ENCODE measurements at regions not wholly inside any gene's neighbourhood (a gene's known extent, or its start where the extent isn't known, plus 50 kb on each side); places are given as distances from the start of the nearest gene placed in this dataset.

DNA sequence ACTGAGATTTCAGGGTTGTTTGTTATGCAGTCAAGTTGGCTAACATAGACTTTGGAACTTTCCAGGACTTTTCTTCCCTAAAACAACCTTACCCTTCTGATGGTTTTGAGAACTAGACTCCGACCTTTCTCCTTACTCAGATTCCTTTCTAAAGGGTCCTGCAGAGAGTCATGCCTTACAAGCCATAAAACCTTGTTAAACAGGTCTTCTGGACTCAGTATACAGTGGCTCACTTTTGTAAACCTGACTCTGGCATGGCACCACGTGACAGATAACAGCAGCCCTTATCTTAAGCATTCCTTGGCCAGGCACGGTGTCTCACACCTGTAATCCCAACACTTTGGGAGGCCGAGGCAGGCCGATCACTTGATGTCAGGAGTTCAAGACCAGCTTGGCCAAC is 253.2 kb upstream of the RAB6C start:
- no peak for DNase-seq (ENCODE audit: low spot score in 2 of 2)
- 57 to 61% methylated on average over 5 of the region's 5 CpGs for WGBS, 2 donors
- TF ChIP-seq, protein P1, sequence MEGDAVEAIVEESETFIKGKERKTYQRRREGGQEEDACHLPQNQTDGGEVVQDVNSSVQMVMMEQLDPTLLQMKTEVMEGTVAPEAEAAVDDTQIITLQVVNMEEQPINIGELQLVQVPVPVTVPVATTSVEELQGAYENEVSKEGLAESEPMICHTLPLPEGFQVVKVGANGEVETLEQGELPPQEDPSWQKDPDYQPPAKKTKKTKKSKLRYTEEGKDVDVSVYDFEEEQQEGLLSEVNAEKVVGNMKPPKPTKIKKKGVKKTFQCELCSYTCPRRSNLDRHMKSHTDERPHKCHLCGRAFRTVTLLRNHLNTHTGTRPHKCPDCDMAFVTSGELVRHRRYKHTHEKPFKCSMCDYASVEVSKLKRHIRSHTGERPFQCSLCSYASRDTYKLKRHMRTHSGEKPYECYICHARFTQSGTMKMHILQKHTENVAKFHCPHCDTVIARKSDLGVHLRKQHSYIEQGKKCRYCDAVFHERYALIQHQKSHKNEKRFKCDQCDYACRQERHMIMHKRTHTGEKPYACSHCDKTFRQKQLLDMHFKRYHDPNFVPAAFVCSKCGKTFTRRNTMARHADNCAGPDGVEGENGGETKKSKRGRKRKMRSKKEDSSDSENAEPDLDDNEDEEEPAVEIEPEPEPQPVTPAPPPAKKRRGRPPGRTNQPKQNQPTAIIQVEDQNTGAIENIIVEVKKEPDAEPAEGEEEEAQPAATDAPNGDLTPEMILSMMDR (IDR thresholded peaks at IDR 0.05) = no peak
- no peak for TF ChIP-seq POLR2A (IDR thresholded peaks at IDR 0.05)
- intact Hi-C loops (cut with DNase I; ENCODE audit: low total_unique reads) = no loop called here
- no peak overlapping the region for H3K4me3 ChIP-seq (ENCODE audit: low read depth, poor library complexity, severe bottlenecking)

DNA sequence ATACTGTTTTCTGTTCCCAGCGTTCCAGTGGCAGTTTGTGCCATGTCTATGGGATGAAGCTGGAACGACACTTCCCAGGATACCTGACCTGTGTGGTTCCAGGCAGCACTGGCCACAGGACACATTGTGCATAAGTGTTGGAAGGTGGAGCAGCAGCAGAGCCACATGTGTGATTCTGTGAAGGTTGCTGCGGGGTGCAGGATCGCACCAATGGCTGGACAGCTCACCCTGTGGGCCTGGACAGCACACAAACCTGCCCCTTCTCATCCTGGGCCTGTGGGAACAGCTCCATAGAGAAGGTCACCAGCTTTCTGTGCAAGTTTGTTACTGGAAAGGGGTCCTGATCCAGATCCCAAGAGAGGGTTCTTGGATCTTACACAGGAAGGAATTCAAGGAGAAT is 252.2 kb upstream of the RAB6C start:
- no peak for DNase-seq (ENCODE audit: low spot score in 2 of 2)
- TF ChIP-seq, protein P1 (IDR thresholded peaks at IDR 0.05) = no peak
- no peak for TF ChIP-seq POLR2A (IDR thresholded peaks at IDR 0.05)
- intact Hi-C loops (cut with DNase I; ENCODE audit: low total_unique reads) = no loop called here
- 94% methylated on average over 4 of the region's 4 CpGs for WGBS, 2 donors
- no peak overlapping the region for H3K4me3 ChIP-seq (ENCODE audit: low read depth, poor library complexity, severe bottlenecking)

DNA sequence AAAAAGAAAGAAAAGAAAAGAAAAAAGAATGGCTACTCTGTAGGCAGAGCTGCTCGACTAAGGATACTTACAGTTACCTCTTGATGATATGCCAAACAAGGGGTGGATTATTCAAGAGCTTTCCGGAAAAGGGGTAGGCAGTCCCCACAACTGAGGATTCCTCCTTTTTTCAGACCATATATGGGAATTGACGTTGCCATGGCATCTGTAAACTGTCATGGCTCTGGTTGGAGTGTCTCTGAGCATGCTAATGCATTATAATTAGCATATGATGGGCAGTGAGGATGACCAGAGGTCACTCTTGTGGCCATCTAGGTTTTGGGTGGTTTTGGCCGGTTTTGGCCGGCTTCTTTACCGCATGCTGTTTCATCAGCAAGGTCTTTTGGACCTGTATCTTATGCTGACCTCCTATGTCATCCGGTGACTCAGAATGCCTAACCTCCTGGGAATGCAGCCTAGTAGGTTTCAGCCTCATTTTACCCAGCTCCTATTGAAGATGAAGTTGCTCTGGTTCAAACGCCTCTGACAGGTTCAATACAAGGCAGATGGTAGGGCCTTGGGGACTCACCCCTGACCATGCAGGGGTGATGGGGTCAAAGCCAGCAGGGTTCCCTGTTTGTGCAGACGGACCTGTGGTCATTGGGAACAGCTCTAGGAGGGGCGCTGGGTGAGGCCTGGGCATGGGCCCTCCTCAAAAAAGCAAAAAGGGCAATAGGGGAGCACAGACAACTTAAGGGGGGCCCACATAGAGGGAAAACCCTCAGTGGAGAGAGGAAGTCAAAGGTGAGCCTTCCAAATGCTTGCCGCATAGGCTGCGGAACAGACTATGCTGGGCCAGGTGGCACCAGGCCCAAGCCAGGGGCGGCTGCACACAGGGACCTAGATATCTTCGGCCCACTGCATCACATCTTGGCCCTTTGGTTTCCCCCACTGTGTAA is 251.2 kb upstream of the RAB6C start:
- intact Hi-C loops (cut with DNase I; ENCODE audit: low total_unique reads) = no loop called here
- TF ChIP-seq, protein P1 (IDR thresholded peaks at IDR 0.05) = no peak
- TF ChIP-seq POLR2A (IDR thresholded peaks at IDR 0.05) = no peak
- no peak overlapping the region for H3K4me3 ChIP-seq (ENCODE audit: low read depth, poor library complexity, severe bottlenecking)
- DNase-seq (ENCODE audit: low spot score in 2 of 2) = peak in 1 of 2 donors; percentile 66
- WGBS, 2 donors = 86 to 87% methylated on average over 14 of the region's 14 CpGs

DNA sequence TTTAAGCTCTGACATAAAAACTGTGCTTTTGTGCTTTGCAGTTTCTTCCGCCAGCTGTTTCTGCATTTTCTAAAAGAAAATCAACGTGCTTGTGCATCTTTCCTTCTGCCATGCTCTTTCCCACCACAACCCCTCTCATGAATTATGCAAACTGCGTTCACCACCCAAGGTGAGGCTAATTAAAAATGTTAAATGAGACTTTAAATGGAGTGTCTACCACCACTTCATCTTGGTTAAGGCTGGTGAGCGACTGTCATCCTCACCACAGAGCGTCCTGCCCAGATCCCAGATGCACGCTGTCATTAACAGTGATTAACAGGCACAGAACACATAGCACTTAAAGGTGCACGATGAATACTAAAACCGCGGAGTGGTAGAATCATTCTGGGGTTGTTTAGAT is 250.5 kb upstream of the RAB6C start:
- intact Hi-C loops (cut with DNase I; ENCODE audit: low total_unique reads) = no loop called here
- H3K4me3 ChIP-seq (ENCODE audit: low read depth, poor library complexity, severe bottlenecking) = no peak overlapping the region
- TF ChIP-seq POLR2A (IDR thresholded peaks at IDR 0.05) = no peak
- TF ChIP-seq, protein P1 (IDR thresholded peaks at IDR 0.05) = no peak
- DNase-seq (ENCODE audit: low spot score in 2 of 2) = no peak
- WGBS, 2 donors = 87 to 92% methylated on average over 9 of the region's 9 CpGs

DNA sequence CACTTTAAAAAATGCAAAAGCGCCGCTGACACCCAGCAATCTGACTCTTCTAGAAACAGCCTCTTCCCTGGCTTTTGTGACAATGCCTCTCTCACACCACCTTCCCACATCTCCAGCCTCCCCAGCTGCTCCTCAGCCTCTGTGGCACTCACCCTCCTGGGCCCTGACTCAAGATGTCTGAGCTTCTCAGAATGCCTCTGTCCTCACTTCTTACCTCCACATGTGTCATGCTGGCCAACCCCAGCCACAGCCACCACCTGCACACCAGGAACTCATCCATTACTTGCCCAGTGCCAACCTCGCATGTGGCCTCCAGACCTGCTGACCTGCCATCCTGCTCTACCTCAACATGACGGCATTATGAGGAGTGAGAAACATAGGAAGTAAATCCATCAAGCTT is 249.8 kb upstream of the RAB6C start:
- H3K4me3 ChIP-seq (ENCODE audit: low read depth, poor library complexity, severe bottlenecking) = no peak overlapping the region
- 93 to 96% methylated on average over 4 of the region's 4 CpGs for WGBS, 2 donors
- intact Hi-C loops (cut with DNase I; ENCODE audit: low total_unique reads) = no loop called here
- no peak for TF ChIP-seq POLR2A (IDR thresholded peaks at IDR 0.05)
- TF ChIP-seq, protein P1 (IDR thresholded peaks at IDR 0.05) = no peak
- DNase-seq (ENCODE audit: low spot score in 2 of 2) = no peak

Measured in lower leg skin (tissue), 4 donors.